Colonic mucosa (tissue), 4 donors: ENCODE measurements at regions not wholly inside any gene's neighbourhood (a gene's known extent, or its start where the extent isn't known, plus 50 kb on each side); places are given as distances from the start of the nearest gene placed in this dataset.

Experiments
- DNase-seq: peaks from one replicate; pipeline ENCODE4 v3.0.0-alpha.2; 2020
- H3K27ac ChIP-seq: fragments of 200-600 bp; one replicate; pipeline ENCODE4 v1.8.0; 2021
- H3K27me3 ChIP-seq: fragments of 200-600 bp; one replicate; pipeline ENCODE4 v1.8.0; 2021
- H3K36me3 ChIP-seq: fragments of 200-600 bp; one replicate; pipeline ENCODE4 v1.8.0; 2021
- H3K4me1 ChIP-seq: fragments of 200-600 bp; one replicate; pipeline ENCODE4 v1.8.0; 2021; ENCODE audit warnings: mild to moderate bottlenecking
- H3K4me3 ChIP-seq: fragments of 200-600 bp; one replicate; pipeline ENCODE4 v1.8.0; 2021
- H3K9ac ChIP-seq, 2 donors: one replicate each; pipeline ENCODE4 v1.7.0; 2013; ENCODE audit warnings: control low read depth in 2 of 2, low read depth in 2 of 2, low read length in 2 of 2
- H3K9me3 ChIP-seq: fragments of 200-600 bp; one replicate; pipeline ENCODE4 v1.8.0; 2021
- intact Hi-C: fragments of 100-400 bp; cut with DNase I; formaldehyde crosslinking; loops from one replicate; pipeline ENCODE4 v1.14.1; 2022
- TF ChIP-seq, protein P1 (sequence below): fragments of 200-600 bp; IDR thresholded peaks from one replicate; pipeline ENCODE4 v1.8.0; 2022; ENCODE audit warnings: antibody characterized with exemption, mild to moderate bottlenecking
- donor health status: healthy.
- donor health status: DM: no; HTN: no; CAD: no.
- donor health status: DM: no; HTN: no; CAD: no.

DNA sequence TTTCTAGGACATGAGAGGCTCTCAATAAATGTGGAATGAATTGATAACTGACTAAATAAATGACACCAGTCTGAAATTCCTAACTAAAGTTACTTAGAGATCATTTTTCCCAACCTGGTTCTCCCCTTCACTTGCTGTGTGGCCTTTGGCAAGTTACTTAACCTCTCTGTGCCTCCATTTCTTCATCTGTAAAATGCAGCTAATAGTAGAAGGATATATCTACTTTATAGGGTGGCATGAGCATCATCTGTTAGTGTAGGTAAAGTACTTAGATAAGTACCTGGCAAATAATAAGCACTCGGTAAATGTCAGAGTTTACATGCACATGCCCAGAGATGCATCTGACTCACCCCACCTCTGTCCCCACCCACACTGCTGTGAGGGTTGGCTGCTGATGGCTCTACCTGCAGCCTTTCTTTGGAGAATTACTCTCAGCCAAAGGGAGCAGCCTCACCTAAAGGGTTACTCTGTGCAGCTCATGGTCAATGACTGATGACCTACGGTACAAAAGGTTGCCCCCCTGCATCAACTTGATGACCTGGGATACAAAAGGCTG is 139.3 kb downstream of the CHIC2 start:
- no peaks in the 10 kb centered on the region for H3K36me3 ChIP-seq
- no peak overlapping the region for H3K27ac ChIP-seq
- no peak overlapping the region for H3K9ac ChIP-seq
- no peak for DNase-seq
- H3K9me3 ChIP-seq, result no peaks in the 10 kb centered on the region
- H3K4me3 ChIP-seq, result no peak overlapping the region
- intact Hi-C loops, result loop anchor here (5.0 to 10.0 kb wide), 2 partner anchors 307 to 730 kb away; no protein-coding TSS in a partner anchor
- H3K4me1 ChIP-seq, result no peaks in the 10 kb centered on the region
- TF ChIP-seq, protein P1, sequence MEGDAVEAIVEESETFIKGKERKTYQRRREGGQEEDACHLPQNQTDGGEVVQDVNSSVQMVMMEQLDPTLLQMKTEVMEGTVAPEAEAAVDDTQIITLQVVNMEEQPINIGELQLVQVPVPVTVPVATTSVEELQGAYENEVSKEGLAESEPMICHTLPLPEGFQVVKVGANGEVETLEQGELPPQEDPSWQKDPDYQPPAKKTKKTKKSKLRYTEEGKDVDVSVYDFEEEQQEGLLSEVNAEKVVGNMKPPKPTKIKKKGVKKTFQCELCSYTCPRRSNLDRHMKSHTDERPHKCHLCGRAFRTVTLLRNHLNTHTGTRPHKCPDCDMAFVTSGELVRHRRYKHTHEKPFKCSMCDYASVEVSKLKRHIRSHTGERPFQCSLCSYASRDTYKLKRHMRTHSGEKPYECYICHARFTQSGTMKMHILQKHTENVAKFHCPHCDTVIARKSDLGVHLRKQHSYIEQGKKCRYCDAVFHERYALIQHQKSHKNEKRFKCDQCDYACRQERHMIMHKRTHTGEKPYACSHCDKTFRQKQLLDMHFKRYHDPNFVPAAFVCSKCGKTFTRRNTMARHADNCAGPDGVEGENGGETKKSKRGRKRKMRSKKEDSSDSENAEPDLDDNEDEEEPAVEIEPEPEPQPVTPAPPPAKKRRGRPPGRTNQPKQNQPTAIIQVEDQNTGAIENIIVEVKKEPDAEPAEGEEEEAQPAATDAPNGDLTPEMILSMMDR, result no peak
- H3K27me3 ChIP-seq, result no peaks in the 10 kb centered on the region

DNA sequence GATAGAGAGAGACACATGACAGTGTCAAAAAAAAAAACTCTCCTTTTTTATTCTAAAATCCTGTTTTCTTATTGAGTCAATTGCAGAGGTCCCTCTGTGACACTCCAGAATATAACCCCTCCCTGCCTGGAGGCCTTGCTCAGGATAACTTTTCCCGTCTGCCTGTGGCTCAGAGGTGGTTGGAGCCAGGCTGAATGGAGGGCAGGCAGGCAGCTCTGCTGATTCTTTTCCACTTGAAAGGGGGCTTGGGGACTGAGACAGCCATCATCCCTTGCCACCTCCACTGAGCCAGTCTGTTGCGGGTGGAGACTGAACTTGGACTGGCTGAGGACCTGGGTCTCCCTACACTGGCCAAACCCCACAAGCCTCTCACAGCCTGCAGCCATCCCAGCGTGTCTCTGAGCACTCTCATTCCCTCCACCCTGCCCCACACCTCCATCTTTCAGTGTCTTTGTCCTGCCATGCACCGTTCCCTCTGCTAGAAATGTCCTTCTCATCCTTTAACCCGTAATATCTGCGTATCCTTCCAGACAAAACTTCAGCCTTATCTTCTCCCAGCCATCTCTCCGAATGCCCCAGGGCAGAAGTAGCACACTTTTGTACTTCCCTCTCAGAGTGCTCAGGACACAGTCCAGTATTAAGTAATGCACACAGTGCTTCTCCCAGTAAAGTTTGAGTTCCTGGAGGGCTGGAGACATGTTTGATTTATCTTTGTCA is 139.9 kb downstream of the CHIC2 start:
- H3K36me3 ChIP-seq, result no peaks in the 10 kb centered on the region
- no peaks in the 10 kb centered on the region for H3K9me3 ChIP-seq
- no peak overlapping the region for H3K9ac ChIP-seq
- H3K4me3 ChIP-seq, result no peak overlapping the region
- intact Hi-C loops, result loop anchor here (5.0 to 10.0 kb wide), 2 partner anchors 308 to 730 kb away; no protein-coding TSS in a partner anchor
- H3K27ac ChIP-seq, result no peak overlapping the region
- TF ChIP-seq, protein P1, result no peak
- H3K27me3 ChIP-seq, result no peaks in the 10 kb centered on the region
- no peak for DNase-seq
- H3K4me1 ChIP-seq, result no peaks in the 10 kb centered on the region

DNA sequence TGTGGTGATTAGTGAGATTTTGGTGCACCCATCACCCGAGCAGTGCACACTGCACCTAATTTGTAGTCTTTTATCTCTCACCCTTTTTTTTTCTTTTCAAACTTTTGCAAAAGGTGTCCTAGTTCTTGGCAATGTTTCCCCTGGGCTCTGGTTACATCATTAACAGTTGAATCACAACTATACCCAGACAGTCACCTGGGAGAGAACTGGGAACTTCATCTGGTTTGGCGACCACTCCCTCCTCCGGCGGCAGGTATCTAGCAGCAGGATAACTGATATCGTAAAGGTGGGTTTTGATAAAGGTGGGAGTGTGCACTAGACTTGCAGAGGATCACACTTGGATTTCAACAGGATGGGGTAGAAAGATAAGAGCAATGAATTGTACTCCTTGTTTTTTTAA is 140.5 kb downstream of the CHIC2 start:
- no peak overlapping the region for H3K9ac ChIP-seq
- no peak overlapping the region for H3K27ac ChIP-seq
- no peaks in the 10 kb centered on the region for H3K9me3 ChIP-seq
- intact Hi-C loops, result loop anchor here (10.0 kb wide), 1 partner anchor 729 kb away; no protein-coding TSS in a partner anchor
- H3K4me3 ChIP-seq, result no peak overlapping the region
- no peaks in the 10 kb centered on the region for H3K36me3 ChIP-seq
- no peaks in the 10 kb centered on the region for H3K27me3 ChIP-seq
- TF ChIP-seq, protein P1, result no peak
- no peaks in the 10 kb centered on the region for H3K4me1 ChIP-seq
- no peak for DNase-seq

DNA sequence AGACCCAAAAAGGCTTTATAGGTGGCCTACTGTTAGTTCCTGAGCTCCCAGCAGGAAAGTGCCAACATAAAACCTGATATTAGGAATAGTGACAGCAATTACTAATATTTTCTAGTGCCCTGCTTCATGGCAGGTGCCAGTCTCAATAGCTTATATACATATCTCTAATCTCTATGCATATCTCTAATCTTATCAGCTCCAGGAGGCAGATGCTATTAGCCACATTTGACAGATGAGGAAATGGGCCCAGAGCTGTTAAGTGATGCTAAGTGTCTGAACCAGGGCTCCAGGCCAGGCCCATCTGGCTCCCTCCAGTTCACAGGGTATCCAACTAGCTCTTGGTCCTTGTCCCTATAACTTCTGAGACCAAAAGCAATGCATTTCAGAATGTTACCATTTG is 142.5 kb downstream of the CHIC2 start:
- Histone ChIP-seq H3K36me3 (no peaks in the 10 kb centered on the region), H3K9ac (no peak overlapping the region), H3K4me3 (no peak overlapping the region), H3K4me1 (no peaks in the 10 kb centered on the region), H3K27me3 (no peaks in the 10 kb centered on the region), H3K27ac (no peak overlapping the region), H3K9me3 (no peaks in the 10 kb centered on the region)
- intact Hi-C loops, result loop anchor here (10.0 kb wide), 1 partner anchor 727 kb away; no protein-coding TSS in a partner anchor
- no peak for DNase-seq
- TF ChIP-seq, protein P1, result no peak

DNA sequence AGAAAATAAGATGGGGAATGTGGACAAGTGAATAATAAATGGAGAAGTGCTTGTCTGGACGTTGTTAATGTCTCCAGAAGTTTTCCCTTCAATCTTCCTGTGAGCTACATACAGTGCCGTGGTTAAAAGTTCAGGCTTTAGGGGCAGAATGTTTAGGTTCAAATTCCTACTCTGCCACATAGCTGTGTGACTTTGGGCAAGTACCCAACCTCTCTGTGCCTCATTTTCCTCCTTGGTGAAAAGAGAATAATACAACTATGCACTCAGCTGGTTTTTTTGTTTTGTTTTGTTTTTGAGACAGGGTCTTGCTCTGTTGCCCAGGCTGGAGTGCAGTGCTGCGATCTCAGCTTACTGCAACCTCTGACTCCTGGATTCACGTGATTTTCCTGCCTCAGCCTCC is 143.5 kb downstream of the CHIC2 start:
- TF ChIP-seq, protein P1, result no peak
- H3K27me3 ChIP-seq, result no peaks in the 10 kb centered on the region
- H3K4me1 ChIP-seq, result no peaks in the 10 kb centered on the region
- intact Hi-C loops, result loop anchor here (10.0 kb wide), 1 partner anchor 726 kb away; no protein-coding TSS in a partner anchor
- no peak overlapping the region for H3K4me3 ChIP-seq
- no peak overlapping the region for H3K27ac ChIP-seq
- no peak overlapping the region for H3K9ac ChIP-seq
- H3K36me3 ChIP-seq, result no peaks in the 10 kb centered on the region
- no peaks in the 10 kb centered on the region for H3K9me3 ChIP-seq
- DNase-seq, result no peak
